Thoracic aorta (tissue), 2 donors: ENCODE measurements at regions not wholly inside any gene's neighbourhood (a gene's known extent, or its start where the extent isn't known, plus 50 kb on each side); places are given as distances from the start of the nearest gene placed in this dataset.
"Not testable (repeated sequence)": the region's sequence is repeated elsewhere in the genome, so short reads cannot be mapped to it uniquely, and the experiment has no call there.

ENCODE experiments used
- ATAC-seq: fragments of 150-250 bp; one replicate; pipeline ENCODE4 v1.8.0; 2017; ENCODE audit warnings: low read depth; ENCODE audit not compliant: insufficient number of reproducible peaks, low FRiP score
- DNase-seq: peaks from one replicate; pipeline ENCODE4 v3.0.0-alpha.2; 2020; ENCODE audit warnings: low spot score
- H3K27ac ChIP-seq, 2 donors: fragments of 200-600 bp; sonication (generic); 1 replicate in 1 of 2; 2 replicates in 1 of 2; pipeline ENCODE4 v1.5.1; 2016; ENCODE audit warnings: mild to moderate bottlenecking in 2 of 2, moderate library complexity in 2 of 2
- H3K27me3 ChIP-seq: fragments of 200-600 bp; sonication (generic); replicated peaks from 2 replicates; pipeline ENCODE4 v1.6.0; 2016; ENCODE audit warnings: mild to moderate bottlenecking; ENCODE audit not compliant: insufficient read depth
- H3K36me3 ChIP-seq: fragments of 200-600 bp; sonication (generic); one replicate; pipeline ENCODE4 v1.5.1; 2016
- H3K4me1 ChIP-seq, 2 donors: fragments of 200-600 bp; sonication (generic); 1 replicate in 1 of 2; 2 replicates in 1 of 2; pipeline versions ENCODE4 v1.5.1 to v1.6.0; 2016; ENCODE audit warnings: low read depth in 2 of 2, mild to moderate bottlenecking in 1 of 2; ENCODE audit not compliant: control insufficient read depth in 1 of 2
- H3K4me3 ChIP-seq: fragments of 200-600 bp; sonication (generic); 2 replicates; pipeline ENCODE4 v1.5.1; 2016; ENCODE audit warnings: mild to moderate bottlenecking
- H3K9me3 ChIP-seq: fragments of 200-600 bp; sonication (generic); 2 replicates; pipeline ENCODE4 v1.5.1; 2016
- TF ChIP-seq, protein P1 (sequence below): fragments of 200-600 bp; sonication (generic); IDR thresholded peaks from one replicate; pipeline ENCODE4 v1.5.1; 2019; ENCODE audit warnings: antibody characterized with exemption

DNA sequence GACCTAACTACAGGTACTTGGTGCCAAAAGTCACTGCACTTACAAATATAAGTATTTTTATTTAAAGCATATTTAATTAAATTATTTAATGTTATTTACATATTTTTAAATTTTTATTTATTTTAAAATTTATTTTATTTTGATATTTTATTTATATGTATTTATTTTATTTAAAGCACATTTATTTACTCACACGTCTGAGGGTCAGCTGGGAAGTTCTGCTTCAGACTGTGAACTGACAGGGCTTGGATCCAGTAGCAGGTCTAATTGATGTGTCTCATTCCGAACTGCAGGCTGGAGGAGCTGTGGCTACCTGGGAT lies 392.5 kb downstream of the GBA3 start:
- no peaks in the 10 kb centered on the region for H3K27me3 ChIP-seq
- TF ChIP-seq, protein P1, sequence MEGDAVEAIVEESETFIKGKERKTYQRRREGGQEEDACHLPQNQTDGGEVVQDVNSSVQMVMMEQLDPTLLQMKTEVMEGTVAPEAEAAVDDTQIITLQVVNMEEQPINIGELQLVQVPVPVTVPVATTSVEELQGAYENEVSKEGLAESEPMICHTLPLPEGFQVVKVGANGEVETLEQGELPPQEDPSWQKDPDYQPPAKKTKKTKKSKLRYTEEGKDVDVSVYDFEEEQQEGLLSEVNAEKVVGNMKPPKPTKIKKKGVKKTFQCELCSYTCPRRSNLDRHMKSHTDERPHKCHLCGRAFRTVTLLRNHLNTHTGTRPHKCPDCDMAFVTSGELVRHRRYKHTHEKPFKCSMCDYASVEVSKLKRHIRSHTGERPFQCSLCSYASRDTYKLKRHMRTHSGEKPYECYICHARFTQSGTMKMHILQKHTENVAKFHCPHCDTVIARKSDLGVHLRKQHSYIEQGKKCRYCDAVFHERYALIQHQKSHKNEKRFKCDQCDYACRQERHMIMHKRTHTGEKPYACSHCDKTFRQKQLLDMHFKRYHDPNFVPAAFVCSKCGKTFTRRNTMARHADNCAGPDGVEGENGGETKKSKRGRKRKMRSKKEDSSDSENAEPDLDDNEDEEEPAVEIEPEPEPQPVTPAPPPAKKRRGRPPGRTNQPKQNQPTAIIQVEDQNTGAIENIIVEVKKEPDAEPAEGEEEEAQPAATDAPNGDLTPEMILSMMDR, result no peak
- H3K27ac ChIP-seq, result no peak overlapping the region
- ATAC-seq (no peak), DNase-seq (no peak)
- no peaks in the 10 kb centered on the region for H3K4me1 ChIP-seq
- no peaks in the 10 kb centered on the region for H3K9me3 ChIP-seq
- no peak overlapping the region for H3K4me3 ChIP-seq
- no peaks in the 10 kb centered on the region for H3K36me3 ChIP-seq

DNA sequence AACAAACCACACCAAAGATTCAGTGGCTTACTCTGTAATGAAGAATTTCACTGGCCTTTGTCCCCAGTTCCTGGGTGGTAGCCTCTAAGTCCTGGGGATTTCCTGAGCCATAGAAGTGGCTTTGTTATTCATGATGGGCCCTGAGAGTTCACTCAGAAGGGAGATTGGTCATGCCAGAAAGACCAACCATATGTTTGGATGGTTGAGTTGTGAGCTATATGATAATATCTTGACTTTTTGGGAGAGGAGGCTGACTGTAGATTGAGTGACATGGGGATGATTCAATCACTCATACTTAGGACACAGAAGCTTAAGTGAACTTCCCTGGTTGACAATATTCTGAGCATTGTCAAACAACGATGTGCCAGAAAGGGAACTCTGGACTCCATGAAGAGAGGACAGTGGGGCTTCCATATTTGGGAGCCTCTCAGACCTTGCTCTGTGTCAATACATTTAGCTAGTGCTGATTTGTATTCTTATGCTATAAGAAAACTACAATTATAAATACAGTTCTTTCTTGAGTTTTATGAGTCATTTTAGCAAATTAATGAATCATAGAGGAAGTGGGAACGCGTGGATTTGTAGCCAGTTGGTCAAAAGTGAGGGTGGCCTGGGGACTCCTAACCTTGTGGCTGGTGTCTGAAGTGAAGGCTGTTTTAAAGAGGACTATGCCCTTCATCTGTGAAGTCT lies 392.0 kb downstream of the GBA3 start:
- Histone ChIP-seq H3K4me1 (no peaks in the 10 kb centered on the region), H3K27ac (no peak overlapping the region), H3K36me3 (no peaks in the 10 kb centered on the region), H3K9me3 (no peaks in the 10 kb centered on the region), H3K27me3 (no peaks in the 10 kb centered on the region), H3K4me3 (no peak overlapping the region)
- ATAC-seq (no peak), DNase-seq (no peak)
- TF ChIP-seq, protein P1, result no peak

DNA sequence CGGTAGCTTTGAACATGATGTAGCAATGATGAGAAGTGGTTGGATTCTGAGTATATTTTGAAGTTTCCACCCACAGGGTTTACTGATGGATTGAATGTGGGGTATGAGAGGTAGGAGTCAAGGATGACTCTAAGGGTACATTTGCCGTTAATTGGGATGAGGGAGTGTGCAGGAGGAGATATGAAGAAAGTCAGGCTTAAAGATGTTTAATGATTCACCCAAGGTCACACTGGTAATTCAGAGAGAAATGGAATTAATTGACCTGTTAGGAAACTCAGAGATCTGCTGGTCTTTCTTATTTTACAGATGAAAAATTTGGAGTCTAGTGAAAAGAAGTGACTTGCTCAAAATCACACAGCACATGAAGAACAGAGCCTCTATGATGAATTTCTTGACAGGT lies 390.7 kb downstream of the GBA3 start:
- H3K9me3 ChIP-seq, result no peaks in the 10 kb centered on the region
- H3K4me1 ChIP-seq, result no peaks in the 10 kb centered on the region
- H3K4me3 ChIP-seq, result no peak overlapping the region
- DNase-seq (no peak), ATAC-seq (no peak)
- no peak overlapping the region for H3K27ac ChIP-seq
- TF ChIP-seq, protein P1, result no peak
- no peaks in the 10 kb centered on the region for H3K27me3 ChIP-seq
- no peaks in the 10 kb centered on the region for H3K36me3 ChIP-seq

DNA sequence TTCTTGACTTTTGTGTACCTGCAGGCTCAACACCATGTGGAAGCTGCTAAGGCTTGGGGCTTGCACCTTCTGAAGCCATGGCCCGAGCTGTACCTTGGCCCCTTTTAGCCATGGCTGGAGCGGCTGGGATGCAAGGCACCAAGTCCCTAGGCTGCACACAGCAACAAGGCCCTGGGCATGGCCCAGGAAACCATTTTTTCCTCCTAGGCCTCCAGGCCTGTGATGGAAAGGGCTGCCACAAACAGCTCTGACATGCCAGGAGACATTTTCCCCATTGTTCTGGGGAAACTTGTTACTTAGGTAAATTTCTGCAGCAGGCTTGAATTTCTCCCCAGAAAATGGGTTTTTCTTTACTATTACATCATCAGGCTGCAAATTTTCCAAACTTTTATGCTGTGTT lies 387.4 kb downstream of the GBA3 start:
- not testable (repeated sequence) for DNase-seq, H3K27ac ChIP-seq, H3K36me3 ChIP-seq, ATAC-seq, H3K4me3 ChIP-seq, H3K4me1 ChIP-seq, H3K9me3 ChIP-seq, H3K27me3 ChIP-seq

DNA sequence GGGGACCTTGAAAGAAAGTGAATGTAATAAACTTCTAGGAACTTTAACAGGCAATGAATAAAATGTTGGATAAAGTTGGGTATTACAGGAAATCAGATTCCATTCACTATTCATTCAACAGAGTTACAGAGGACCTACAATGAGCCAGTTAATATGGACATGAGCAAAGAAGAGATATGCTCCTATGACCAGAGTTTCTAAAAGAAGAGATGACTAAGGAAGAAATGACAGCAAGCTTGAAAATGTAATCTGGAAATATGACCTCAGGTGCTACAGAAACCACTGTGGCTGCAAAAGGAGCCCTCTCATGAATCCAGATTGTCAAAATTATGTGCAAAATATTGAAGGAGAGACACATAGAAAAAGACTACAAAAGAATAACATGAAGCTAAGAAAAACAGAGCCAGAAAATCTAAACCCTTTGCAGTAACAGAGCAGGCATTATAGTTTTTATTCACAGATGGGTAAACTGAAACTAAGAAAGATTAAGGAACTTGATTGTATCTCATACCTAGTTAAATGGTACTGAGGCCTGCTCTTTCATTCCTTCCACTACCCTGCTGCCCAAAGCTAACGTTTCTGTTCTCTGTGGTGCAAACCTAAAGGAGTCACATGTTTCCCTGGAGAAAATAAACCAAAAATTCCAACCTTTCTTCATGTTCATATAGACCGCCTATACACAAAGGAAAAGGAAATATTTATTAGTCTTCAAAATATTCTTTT lies 378.3 kb downstream of the GBA3 start:
- H3K27me3 ChIP-seq, result no peaks in the 10 kb centered on the region
- H3K4me1 ChIP-seq, result no peaks in the 10 kb centered on the region
- H3K27ac ChIP-seq, result no peak overlapping the region
- no peak for ATAC-seq
- no peak for DNase-seq
- H3K4me3 ChIP-seq, result no peak overlapping the region
- TF ChIP-seq, protein P1, result no peak
- no peaks in the 10 kb centered on the region for H3K9me3 ChIP-seq
- no peaks in the 10 kb centered on the region for H3K36me3 ChIP-seq
